ENCODE measurements at regions not wholly inside any gene's neighbourhood (a gene's known extent, or its start where the extent isn't known, plus 50 kb on each side); places are given as distances from the start of the nearest gene placed in this dataset.
"Not testable (repeated sequence)": the region's sequence is repeated elsewhere in the genome, so short reads cannot be mapped to it uniquely, and the experiment has no call there.

DNA sequence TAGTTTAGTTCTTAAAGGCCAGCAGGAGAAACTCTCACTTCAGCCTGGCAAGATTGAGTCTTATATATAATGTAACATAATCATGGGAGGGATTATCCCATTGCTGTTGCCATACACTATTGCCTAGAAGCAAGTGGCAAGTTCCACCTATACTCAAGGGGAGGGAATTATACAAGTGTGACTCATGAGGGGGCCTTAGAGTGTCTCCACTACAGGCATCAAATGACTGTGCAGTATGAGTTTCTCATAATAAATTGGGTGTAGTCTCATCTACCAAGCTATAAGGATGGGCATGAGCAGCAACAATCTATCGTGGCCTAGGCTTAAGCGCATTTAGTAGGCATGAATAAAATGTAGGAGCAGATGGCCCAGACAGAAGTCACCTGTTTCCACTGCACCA lies 89.1 kb upstream of the C1GALT1C1 start:
- no peak for DNase-seq (ENCODE audit: low read depth in 1 of 2, low spot score in 1 of 2)

DNA sequence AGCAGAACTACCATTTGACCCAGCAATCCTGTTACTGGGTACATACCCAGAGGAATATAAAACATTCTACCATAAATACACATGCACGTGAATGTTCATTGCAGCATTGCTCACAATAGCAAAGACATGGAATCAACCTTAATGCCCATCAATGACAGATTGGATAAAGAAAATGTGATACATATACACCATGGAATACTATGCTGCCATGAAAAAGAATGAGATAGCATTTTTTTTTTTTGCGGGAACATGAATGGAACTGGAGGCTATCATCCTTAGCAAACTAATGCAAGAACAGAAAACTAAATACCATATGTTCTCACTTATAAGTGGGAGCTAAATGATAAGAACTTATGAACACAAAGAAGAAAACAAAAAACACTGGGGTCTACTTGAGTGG lies 72.5 kb upstream of the C1GALT1C1 start:
- not testable (repeated sequence) for DNase-seq (ENCODE audit: low read depth in 1 of 2, low spot score in 1 of 2)

DNA sequence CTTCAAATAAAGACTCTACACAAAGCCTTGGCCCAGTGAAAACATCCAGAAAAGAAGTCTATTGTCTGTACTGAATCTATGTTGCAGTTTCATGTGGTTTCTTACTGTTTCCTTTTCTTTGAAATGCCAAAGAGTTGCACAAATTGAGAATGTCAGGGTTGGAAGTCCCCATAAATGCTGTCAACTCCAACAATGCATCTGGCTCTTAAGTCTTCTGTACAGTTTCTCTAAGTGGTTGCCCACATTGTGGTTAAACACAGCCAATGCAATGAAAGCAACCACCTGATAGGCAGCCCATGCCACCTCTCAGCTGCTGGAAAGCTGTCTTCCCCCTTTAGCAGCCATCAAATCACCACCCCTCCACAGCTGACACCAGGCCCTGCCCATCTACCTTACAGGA lies 67.2 kb upstream of the C1GALT1C1 start:
- peak in 1 of 2 donors; percentile 19 for DNase-seq (ENCODE audit: low read depth in 1 of 2, low spot score in 1 of 2)

DNA sequence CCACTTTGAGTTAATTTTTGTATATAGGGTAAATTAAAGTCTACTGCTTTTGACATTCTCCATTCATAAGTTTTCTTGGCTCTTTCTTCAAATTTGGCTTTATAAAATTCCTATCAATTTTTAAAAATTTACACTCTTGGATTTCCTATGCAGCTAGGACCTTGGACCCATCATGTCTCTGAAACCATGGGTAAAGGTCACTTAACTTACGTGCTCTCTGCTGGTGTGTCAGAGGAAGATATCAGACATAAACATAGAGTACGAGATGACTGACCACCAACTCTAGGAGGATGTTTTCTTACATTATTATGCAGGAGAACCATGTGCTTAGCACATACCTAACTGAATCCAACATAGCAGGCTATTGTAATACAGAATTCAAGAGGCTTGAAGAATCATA lies 62.5 kb upstream of the C1GALT1C1 start:
- DNase-seq (ENCODE audit: low read depth in 1 of 2, low spot score in 1 of 2) = no peak

DNA sequence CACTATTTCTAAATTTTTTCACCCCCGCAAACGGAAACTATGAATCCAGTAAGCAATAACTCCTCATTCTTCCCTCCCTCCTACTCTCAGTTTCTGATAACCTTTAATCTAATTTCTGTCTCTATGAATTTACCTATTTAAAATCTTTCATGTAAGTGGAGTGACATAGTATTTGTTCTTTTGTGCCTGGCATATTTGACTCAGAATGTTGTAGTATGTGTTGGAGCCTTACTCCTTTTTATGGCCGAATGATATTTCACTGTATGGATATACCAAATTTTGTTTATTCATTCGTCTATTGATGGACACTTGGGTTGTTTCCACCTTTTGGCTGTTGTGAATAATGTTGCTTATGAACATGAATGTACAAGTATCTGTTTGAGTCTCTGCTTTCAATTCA lies 61.1 kb upstream of the C1GALT1C1 start:
- DNase-seq (ENCODE audit: low read depth in 1 of 2, low spot score in 1 of 2) = peak in 1 of 2 donors; percentile 29

DNA sequence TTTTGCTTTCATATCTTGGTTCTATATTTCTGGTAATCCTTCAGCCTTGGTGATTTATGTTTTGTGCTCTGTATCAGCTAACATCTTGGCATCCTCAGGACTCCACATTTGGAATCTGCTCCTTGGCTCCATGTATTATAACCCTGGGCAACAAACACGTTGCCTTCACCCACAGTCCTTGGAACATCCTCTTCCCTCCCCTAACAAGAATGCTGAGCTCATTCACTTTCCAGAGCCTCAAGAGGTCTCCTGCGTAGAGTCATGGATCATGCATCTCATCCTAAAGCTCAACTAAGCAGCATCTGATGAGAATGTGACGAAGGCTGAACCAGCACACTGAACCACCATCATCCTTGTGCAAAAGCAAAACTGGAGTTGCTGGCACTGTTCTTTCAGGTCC lies 60.5 kb upstream of the C1GALT1C1 start:
- no peak for DNase-seq (ENCODE audit: low read depth in 1 of 2, low spot score in 1 of 2)

DNA sequence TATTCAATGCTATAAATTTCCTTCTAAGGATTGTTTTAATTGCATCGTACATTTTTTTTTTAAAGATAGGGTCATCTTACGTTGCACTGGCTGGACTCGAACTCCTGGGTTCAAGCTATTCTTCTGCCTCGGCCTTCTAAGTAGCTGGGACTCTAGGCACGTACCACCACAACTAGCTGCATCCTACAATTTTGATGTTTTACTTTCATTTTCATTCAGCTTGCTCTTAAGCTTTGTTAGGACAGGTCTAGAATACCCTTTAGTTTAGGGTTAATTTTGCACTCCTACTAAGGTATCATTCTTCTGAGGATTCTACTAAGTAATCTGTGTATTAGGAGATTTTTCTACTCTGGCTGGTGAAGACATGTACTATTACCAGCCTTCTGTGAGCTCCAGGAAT lies 50.2 kb upstream of the C1GALT1C1 start:
- no peak for DNase-seq (ENCODE audit: low read depth in 1 of 2, low spot score in 1 of 2)
